ENCODE measurements at regions not wholly inside any gene's neighbourhood (a gene's known extent, or its start where the extent isn't known, plus 50 kb on each side); places are given as distances from the start of the nearest gene placed in this dataset.
A peak's percentile ranks its signal among the peaks of the same experiment; 100 is the strongest.

DNA sequence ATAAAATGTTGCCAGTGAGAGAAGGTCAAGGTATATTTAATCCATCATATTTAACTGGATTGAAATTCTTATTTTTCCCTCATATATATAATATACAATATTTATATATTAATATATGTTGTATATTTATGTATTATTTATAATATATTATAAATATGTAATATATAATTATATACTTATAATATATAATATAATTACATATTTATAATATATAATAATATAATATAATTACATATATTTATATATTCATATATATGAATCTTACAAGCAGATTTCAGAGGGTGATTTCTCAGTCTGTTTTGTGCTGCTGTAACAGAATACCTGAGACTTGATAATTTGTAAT, 52.7 kb upstream of the TLE3 start:
- no peaks in the 10 kb centered on the region for H3K36me3 Mint-ChIP-seq (ENCODE audit: low read depth)
- H3K9me3 Mint-ChIP-seq, result no peaks in the 10 kb centered on the region
- no peak overlapping the region for H3K4me3 Mint-ChIP-seq

GRCh38 chr15:70149667-70150404, 52.1 kb upstream of the TLE3 start:
- Mint-ChIP-seq H3K27me3 (ENCODE audit: insufficient read depth) (peaks cover 39% of the 10 kb centered on the region), H3K9me3 (no peaks in the 10 kb centered on the region), H3K4me3 (no peak overlapping the region), H3K36me3 (ENCODE audit: low read depth) (no peaks in the 10 kb centered on the region), H3K27ac (no peak overlapping the region), H3K4me1 (ENCODE audit: low read depth) (peaks cover 7% of the 10 kb centered on the region)
- TF ChIP-seq, protein P1, sequence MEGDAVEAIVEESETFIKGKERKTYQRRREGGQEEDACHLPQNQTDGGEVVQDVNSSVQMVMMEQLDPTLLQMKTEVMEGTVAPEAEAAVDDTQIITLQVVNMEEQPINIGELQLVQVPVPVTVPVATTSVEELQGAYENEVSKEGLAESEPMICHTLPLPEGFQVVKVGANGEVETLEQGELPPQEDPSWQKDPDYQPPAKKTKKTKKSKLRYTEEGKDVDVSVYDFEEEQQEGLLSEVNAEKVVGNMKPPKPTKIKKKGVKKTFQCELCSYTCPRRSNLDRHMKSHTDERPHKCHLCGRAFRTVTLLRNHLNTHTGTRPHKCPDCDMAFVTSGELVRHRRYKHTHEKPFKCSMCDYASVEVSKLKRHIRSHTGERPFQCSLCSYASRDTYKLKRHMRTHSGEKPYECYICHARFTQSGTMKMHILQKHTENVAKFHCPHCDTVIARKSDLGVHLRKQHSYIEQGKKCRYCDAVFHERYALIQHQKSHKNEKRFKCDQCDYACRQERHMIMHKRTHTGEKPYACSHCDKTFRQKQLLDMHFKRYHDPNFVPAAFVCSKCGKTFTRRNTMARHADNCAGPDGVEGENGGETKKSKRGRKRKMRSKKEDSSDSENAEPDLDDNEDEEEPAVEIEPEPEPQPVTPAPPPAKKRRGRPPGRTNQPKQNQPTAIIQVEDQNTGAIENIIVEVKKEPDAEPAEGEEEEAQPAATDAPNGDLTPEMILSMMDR (IDR thresholded peaks at IDR 0.05), result no peak
- peak; percentile 39 for DNase-seq

More for the DNA sequence above, 52.7 kb upstream of the TLE3 start:
- H3K27me3 Mint-ChIP-seq (ENCODE audit: insufficient read depth), result peaks cover 43% of the 10 kb centered on the region
- TF ChIP-seq, protein P1 (IDR thresholded peaks at IDR 0.05), result no peak
- no peak overlapping the region for H3K27ac Mint-ChIP-seq
- peaks cover 7% of the 10 kb centered on the region for H3K4me1 Mint-ChIP-seq (ENCODE audit: low read depth)
- DNase-seq, result no peak

DNA sequence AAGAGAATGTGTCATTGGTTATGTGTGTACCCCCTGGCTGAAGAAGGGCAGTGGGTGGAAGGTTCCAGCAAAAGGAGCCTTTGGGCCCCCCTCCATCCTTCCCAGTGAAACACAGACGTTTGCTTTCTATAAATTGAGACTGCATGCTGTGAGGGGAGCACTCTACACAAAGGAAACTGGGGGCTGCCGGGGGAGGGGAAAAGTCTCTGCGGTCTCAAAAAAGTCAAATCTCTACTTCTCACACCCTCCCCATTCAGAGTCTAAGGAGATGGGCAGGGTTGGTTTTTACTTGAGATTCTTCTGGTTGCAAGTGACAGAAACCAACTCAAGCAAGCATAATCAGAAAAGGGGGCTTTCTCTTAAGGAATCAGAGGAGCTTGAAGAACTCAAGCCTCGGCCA, 50.1 kb upstream of the TLE3 start:
- peaks cover 38% of the 10 kb centered on the region for H3K27me3 Mint-ChIP-seq (ENCODE audit: insufficient read depth)
- no peak overlapping the region for H3K4me3 Mint-ChIP-seq
- no peak overlapping the region for H3K27ac Mint-ChIP-seq
- no peaks in the 10 kb centered on the region for H3K9me3 Mint-ChIP-seq
- peaks cover 7% of the 10 kb centered on the region for H3K4me1 Mint-ChIP-seq (ENCODE audit: low read depth)
- H3K36me3 Mint-ChIP-seq (ENCODE audit: low read depth), result no peaks in the 10 kb centered on the region
- TF ChIP-seq, protein P1 (IDR thresholded peaks at IDR 0.05), result no peak
- DNase-seq, result no peak
